GM21737 (cell line): ENCODE measurements at regions not wholly inside any gene's neighbourhood (a gene's known extent, or its start where the extent isn't known, plus 50 kb on each side); places are given as distances from the start of the nearest gene placed in this dataset.

Experiments used
- ATAC-seq: cut with Tn5 transposase; IDR thresholded peaks from one replicate; pipeline ENCODE4 v1.9.1; 2021; ENCODE audit warnings: mild to moderate bottlenecking, moderate library complexity; ENCODE audit not compliant: unreplicated experiment

DNA sequence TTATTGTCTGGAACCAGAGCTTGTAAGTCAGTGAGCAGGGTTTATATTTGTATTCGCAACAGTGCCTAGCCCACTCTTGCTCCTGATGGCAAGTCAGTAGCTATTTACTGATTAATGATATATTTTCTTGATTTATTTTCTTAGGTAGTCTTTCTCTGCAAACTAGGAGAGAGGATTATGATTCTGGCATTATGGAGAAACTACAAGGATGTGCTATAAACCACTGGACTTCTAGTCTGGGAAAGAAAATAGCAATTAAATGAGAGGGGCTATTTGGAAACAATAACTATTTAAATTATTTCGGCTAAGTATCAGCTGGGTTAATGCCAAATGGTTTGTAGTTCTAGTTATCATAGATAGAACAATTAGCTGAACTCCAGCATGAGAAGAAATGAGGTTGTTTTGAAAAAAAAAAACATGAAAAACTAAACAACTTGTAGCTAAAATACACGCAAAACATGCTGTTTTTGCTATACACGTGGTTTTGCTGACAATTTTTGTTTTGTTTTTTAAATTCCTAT, 304.9 kb upstream of the TCF21 start:
- no peak for ATAC-seq

GRCh38 chr6:133584823-133585222, 304.1 kb upstream of the TCF21 start:
- no peak for ATAC-seq

- ATAC-seq = no peak
Observed at GRCh38 chr6:133585978-133586377, 302.9 kb upstream of the TCF21 start.

GRCh38 chr6:133587546-133588160, 301.3 kb upstream of the TCF21 start:
- ATAC-seq = no peak

GRCh38 chr6:133590196-133590595, 298.7 kb upstream of the TCF21 start:
- no peak for ATAC-seq

DNA sequence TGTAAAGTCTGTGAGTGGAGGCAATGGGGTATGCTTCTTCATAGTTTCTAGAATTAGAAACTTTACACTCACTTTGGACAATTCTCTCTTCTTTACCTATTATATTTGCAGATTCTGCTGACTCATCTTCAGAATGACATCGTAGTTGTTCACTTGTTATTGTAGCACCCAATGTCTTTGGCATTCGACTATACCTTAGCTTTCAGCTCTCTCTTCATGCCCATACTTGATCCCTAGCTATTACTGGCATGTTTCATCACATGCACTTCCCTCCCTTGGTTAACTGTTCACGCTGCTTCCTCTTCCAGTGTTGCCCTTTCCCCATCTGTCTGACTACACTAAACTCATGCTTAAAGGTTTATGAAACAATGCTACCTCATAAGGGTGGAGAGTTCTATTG, 298.1 kb upstream of the TCF21 start:
- no peak for ATAC-seq

DNA sequence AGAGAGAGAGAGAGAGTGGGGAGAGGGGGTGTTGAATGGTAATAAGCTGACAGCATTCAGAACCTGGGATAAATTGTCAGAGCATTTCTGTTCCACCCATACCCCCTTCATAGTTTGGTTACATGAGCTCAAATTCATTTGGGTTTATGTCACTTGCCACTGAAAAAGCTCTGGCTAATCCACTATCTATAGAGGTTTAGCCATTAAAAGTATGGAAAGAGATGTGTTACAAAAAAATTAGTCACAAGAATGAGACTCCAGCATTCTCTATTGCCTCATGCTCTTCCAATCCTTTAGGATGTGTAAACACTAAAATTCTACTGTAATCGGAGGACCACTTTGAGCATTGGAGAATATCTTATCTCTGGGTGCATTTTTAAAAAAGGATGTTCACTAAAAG, 297.6 kb upstream of the TCF21 start:
- no peak for ATAC-seq

DNA sequence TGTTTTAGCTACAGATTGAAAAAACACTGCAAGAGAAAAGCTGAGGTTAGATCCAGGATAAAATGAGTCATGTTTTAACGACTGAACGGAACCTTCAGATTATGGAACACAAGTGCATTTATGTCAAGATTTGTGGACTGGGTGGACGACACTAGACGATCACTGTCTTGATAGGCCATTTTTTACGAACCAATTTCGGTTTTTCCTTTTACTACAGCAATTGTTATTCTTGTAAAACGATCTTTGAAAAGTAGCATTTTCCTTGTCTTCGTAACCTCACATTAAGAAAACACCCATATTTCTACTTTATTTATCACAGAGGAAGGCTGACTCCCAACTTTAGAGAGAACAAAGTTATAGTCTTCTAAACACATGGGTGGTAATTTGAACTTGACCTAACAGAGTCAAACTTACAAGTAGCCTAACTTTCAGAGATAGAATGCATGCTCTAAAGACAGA, 294.2 kb upstream of the TCF21 start:
- no peak for ATAC-seq

GRCh38 chr6:133595111-133595761, 293.7 kb upstream of the TCF21 start:
- no peak for ATAC-seq

DNA sequence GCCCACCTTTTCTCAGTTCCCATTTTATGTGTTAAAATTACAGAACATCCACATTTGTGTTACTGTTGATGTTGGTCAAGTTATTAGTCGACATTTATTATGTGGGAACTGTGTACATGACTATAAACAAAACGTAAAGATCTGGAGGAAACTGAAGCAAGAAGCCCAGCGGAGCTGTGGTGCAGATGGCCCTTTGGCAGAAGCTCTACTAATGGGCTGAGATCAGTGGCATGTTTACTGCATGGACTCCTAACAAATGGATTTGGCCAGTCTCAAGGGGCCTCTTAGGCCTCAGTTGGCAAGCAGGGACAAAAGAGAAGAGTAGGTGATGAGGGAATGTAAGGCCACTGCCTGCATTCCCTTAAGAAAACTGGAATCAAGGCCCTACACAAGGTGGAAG, 282.1 kb upstream of the TCF21 start:
- ATAC-seq = no peak

- ATAC-seq = no peak
Observed at GRCh38 chr6:133608620-133609019, 280.3 kb upstream of the TCF21 start.

DNA sequence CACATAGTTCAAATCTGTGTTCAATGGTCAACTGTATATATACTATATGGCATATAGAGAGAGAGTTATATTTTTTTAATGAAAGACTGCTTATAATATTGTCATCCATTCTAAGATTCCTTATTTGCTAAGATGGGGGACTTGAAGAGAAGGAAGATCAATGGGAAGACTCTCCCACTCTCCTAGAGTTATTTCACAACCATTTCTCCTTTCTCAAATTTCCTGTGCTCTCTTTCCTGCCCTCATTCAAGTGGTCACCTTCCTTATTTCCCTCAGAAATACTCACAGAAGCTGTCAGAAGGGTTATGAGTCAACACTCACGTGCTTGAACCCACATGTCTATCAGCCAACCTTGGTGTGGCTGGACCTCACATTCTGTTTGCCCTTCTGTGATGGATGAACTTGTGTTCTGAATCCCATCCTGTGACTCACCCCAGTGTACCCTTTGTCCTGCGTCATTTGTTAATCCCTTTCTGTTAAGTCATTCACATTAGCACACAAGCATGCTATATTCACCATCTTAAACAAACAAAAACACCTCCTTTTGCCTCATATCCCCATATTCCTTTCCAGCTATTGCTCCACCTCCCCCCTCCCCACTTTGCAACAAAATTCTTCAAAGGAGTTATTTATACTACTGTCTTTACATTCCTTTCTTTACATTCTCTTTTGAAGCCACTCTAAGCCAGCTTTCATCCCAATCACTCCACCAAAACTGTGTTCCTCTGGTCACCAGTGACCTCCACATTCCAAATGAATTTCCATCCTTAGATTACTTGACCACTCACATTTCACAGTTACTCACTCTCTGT, 279.3 kb upstream of the TCF21 start:
- no peak for ATAC-seq

DNA sequence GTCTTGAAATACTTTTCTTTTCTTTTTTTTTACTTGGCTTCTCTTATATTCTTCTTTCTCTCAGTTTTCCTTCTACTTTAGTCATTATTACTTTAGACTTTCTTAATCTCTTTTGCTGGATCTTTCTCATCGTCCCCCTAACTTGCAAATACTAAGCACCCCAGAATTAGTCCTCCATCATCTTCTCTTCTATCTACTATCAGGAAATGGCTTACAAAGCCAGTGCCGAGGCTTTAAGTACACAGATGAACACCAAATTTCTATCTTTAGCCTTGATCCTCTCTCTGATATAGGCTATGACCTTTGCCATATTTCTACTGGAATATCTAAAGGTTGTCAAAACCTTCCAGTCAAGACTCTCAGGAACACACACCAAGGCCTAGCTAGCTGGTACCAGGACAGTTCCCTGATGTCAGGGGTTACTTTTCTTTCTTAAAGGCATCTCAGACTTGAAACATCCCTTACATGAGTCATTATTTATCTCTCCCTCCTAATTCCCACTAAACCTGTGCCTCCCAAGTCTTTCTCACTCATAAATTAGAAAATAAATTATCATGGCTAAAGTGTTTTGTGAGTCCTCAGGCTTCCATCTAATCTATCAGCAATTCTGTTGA, 278.6 kb upstream of the TCF21 start:
- no peak for ATAC-seq

DNA sequence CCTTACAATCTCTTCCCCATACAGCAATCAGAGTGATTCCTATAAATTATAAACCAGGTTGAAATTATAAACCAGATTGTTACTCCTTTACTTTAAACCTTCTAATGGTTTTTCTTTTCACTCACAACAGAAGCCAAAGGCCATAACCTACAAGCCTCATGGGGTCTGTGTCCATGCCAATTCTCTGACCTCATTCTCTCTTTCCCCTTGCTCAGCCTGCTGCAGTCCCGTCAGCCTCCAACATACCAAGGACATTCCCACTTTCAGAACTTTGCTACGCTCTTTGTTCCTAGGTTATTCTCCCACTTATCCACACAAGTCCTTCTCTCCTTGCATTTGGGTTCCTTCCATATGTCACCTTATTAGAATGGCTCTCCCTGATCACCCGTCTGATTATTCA, 277.9 kb upstream of the TCF21 start:
- ATAC-seq = no peak

DNA sequence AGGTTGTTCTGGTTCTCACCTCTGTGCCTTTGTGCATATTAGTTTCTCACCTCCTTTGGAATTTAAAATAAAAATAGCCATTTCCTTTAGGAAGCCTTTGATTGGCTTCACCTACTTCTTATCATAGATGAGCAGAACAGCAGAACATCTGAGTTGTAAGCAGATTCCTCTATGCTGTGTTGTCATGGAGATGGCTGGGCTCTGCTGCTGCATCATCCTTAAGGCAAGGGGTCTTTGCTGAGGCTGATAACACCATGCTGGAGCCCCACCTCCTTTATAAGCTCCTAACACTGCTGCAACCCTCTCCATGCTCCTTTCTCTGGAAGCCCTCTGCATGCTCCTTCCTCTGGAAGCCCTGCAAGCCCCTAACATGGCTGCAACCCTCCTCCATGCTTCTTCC, 276.5 kb upstream of the TCF21 start:
- ATAC-seq = no peak

GRCh38 chr6:133613211-133613610, 275.7 kb upstream of the TCF21 start:
- no peak for ATAC-seq

GRCh38 chr6:133621751-133622150, 267.2 kb upstream of the TCF21 start:
- no peak for ATAC-seq

DNA sequence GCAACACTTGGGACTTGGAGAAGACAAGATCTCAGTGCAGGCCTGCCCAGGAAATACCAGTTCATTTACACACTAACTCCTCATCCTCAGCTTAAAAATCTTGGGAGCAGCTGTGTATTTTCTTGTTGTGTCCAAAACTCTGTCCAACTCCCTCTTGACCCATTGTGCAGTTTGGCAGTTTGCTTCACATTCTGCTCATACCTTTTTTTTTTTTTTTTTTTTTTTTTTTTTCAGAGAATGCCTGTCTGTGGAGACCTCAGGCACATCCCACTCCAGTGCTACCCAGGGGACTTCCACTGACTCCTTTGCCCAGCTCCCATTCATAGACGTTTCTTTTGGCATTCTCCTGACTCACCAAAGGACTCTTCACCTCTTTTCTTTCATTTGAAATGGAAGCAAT, 265.8 kb upstream of the TCF21 start:
- ATAC-seq = no peak

- ATAC-seq = no peak
Observed at GRCh38 chr6:133623621-133624020, 265.3 kb upstream of the TCF21 start.

GRCh38 chr6:133626096-133626666, 262.7 kb upstream of the TCF21 start:
- no peak for ATAC-seq

GRCh38 chr6:133629970-133630369, 258.9 kb upstream of the TCF21 start:
- no peak for ATAC-seq
